ENCODE measurements at regions not wholly inside any gene's neighbourhood (a gene's known extent, or its start where the extent isn't known, plus 50 kb on each side); places are given as distances from the start of the nearest gene placed in this dataset.

GRCh38 chr5:61884252-61884855, 421.7 kb upstream of the KIF2A start:
- FAIRE-seq (no peak), DNase-seq (ENCODE audit: insufficient read length, low spot score) (no peak)
- TF ChIP-seq CTCF (IDR thresholded peaks at IDR 0.05; ENCODE audit: insufficient read depth, missing control alignments): no peak

- no peak for FAIRE-seq
- DNase-seq (ENCODE audit: insufficient read length, low spot score): no peak
- TF ChIP-seq CTCF (IDR thresholded peaks at IDR 0.05; ENCODE audit: insufficient read depth, missing control alignments): no peak
Observed at GRCh38 chr5:61886214-61886613, 419.8 kb upstream of the KIF2A start.

- no peak for DNase-seq (ENCODE audit: insufficient read length, low spot score)
- no peak for FAIRE-seq
- no peak for TF ChIP-seq CTCF (IDR thresholded peaks at IDR 0.05; ENCODE audit: insufficient read depth, missing control alignments)
Observed at GRCh38 chr5:61887271-61887670, 418.7 kb upstream of the KIF2A start.

- no peak for FAIRE-seq
- TF ChIP-seq CTCF (IDR thresholded peaks at IDR 0.05; ENCODE audit: insufficient read depth, missing control alignments): no peak
- DNase-seq (ENCODE audit: insufficient read length, low spot score): no peak
Observed at GRCh38 chr5:61894046-61894445, 412.0 kb upstream of the KIF2A start.

- FAIRE-seq (no peak), DNase-seq (ENCODE audit: insufficient read length, low spot score) (no peak)
- no peak for TF ChIP-seq CTCF (IDR thresholded peaks at IDR 0.05; ENCODE audit: insufficient read depth, missing control alignments)
Observed at GRCh38 chr5:61896811-61897210, 409.2 kb upstream of the KIF2A start.

GRCh38 chr5:61897251-61897650, 408.8 kb upstream of the KIF2A start:
- no peak for FAIRE-seq
- DNase-seq (ENCODE audit: insufficient read length, low spot score): no peak
- no peak for TF ChIP-seq CTCF (IDR thresholded peaks at IDR 0.05; ENCODE audit: insufficient read depth, missing control alignments)

GRCh38 chr5:61901997-61902396, 404.0 kb upstream of the KIF2A start:
- no peak for TF ChIP-seq CTCF (IDR thresholded peaks at IDR 0.05; ENCODE audit: insufficient read depth, missing control alignments)
- FAIRE-seq: no peak

More at GRCh38 chr5:61901997-61902396, 404.0 kb upstream of the KIF2A start:
- no peak for DNase-seq (ENCODE audit: insufficient read length, low spot score)
